SIG-M5 treated with dmso at 0.1 percent for 504 hours (cell line): ENCODE measurements at regions not wholly inside any gene's neighbourhood (a gene's known extent, or its start where the extent isn't known, plus 50 kb on each side); places are given as distances from the start of the nearest gene placed in this dataset.
"Not testable (repeated sequence)": the region's sequence is repeated elsewhere in the genome, so short reads cannot be mapped to it uniquely, and the experiment has no call there.

Source experiments
- DNase-seq: peaks from one replicate; lab custom pipeline; 2025; ENCODE audit not compliant: unreplicated experiment; lab: John Stamatoyannopoulos, UW

- not testable (repeated sequence) for DNase-seq
Measured at GRCh38 chr9:97248252-97248651, 59.2 kb upstream of the CCDC180 start.

GRCh38 chr9:97243606-97244005, 63.9 kb upstream of the CCDC180 start:
- no peak for DNase-seq

GRCh38 chr9:97241430-97241829, 66.0 kb upstream of the CCDC180 start:
- not testable (repeated sequence) for DNase-seq

- DNase-seq: peak; percentile 33
Measured at GRCh38 chr9:97237951-97238889, 69.2 kb upstream of the CCDC180 start.

- DNase-seq: no peak
Measured at GRCh38 chr9:97237311-97237786, 70.1 kb upstream of the CCDC180 start.

- DNase-seq: not testable (repeated sequence)
Measured at GRCh38 chr9:97233009-97233400, 74.5 kb upstream of the CCDC180 start.

GRCh38 chr9:97232060-97233008, 75.1 kb upstream of the CCDC180 start:
- DNase-seq: not testable (repeated sequence)

- DNase-seq: not testable (repeated sequence)
Measured at GRCh38 chr9:97222393-97222792, 85.1 kb upstream of the CCDC180 start.

GRCh38 chr9:97221478-97222355, 85.7 kb upstream of the CCDC180 start:
- DNase-seq: peak; percentile 7

GRCh38 chr9:97220894-97221477, 86.5 kb upstream of the CCDC180 start:
- no peak for DNase-seq

- DNase-seq: not testable (repeated sequence)
Measured at GRCh38 chr9:97220396-97220795, 87.1 kb upstream of the CCDC180 start.

GRCh38 chr9:97219443-97220140, 87.9 kb upstream of the CCDC180 start:
- DNase-seq: not testable (repeated sequence)

- DNase-seq: not testable (repeated sequence)
Measured at GRCh38 chr9:97215127-97215526, 92.3 kb upstream of the CCDC180 start.

GRCh38 chr9:97214556-97214955, 92.9 kb upstream of the CCDC180 start:
- not testable (repeated sequence) for DNase-seq

- not testable (repeated sequence) for DNase-seq
Measured at GRCh38 chr9:97199683-97200082, 107.8 kb upstream of the CCDC180 start.

- not testable (repeated sequence) for DNase-seq
Measured at GRCh38 chr9:97193767-97194166, 113.7 kb upstream of the CCDC180 start.

- no peak for DNase-seq
Measured at GRCh38 chr9:97188545-97188944, 118.9 kb upstream of the CCDC180 start.

- DNase-seq: not testable (repeated sequence)
Measured at GRCh38 chr9:97187706-97188105, 119.8 kb upstream of the CCDC180 start.

- DNase-seq: no peak
Measured at GRCh38 chr9:97186493-97186892, 121.0 kb upstream of the CCDC180 start.
